Loucy (cell line): ENCODE measurements at regions not wholly inside any gene's neighbourhood (a gene's known extent, or its start where the extent isn't known, plus 50 kb on each side); places are given as distances from the start of the nearest gene placed in this dataset.

ENCODE experiments used
- H2AFZ ChIP-seq: fragments of 200-600 bp; sonication (generic); 2 replicates; pipeline ENCODE4 v1.6.0; 2016; ENCODE audit warnings: antibody characterized with exemption, mild to moderate bottlenecking, low read length, moderate library complexity
- H3F3A ChIP-seq: fragments of 200-600 bp; 2 replicates; pipeline ENCODE4 v1.6.0; 2016; ENCODE audit warnings: antibody characterized with exemption, low read depth, mild to moderate bottlenecking
- H3K27me3 ChIP-seq: fragments of 200-600 bp; sonication (generic); 2 replicates; pipeline ENCODE4 v1.6.1; 2014; ENCODE audit warnings: low read length, mild to moderate bottlenecking; ENCODE audit not compliant: insufficient read depth, poor library complexity, severe bottlenecking
- H3K36me3 ChIP-seq: fragments of 200-600 bp; sonication (generic); 2 replicates; pipeline ENCODE4 v1.6.1; 2016; ENCODE audit warnings: low read length; ENCODE audit not compliant: insufficient read depth
- H3K4me1 ChIP-seq: fragments of 200-600 bp; sonication (generic); 2 replicates; pipeline ENCODE4 v1.5.1; 2014; ENCODE audit warnings: low read length, mild to moderate bottlenecking; ENCODE audit not compliant: insufficient read depth, poor library complexity, severe bottlenecking
- H3K4me2 ChIP-seq: fragments of 200-600 bp; sonication (generic); 2 replicates; pipeline ENCODE4 v1.6.0; 2014; ENCODE audit warnings: antibody characterized with exemption, low read length, low read depth, mild to moderate bottlenecking; ENCODE audit not compliant: poor library complexity, severe bottlenecking
- H3K4me3 ChIP-seq: fragments of 200-600 bp; sonication (generic); 2 replicates; pipeline ENCODE4 v1.5.1; 2014; ENCODE audit warnings: low read length, mild to moderate bottlenecking, mixed read lengths; ENCODE audit not compliant: poor library complexity, severe bottlenecking
- H3K79me2 ChIP-seq: fragments of 200-600 bp; sonication (generic); 2 replicates; pipeline ENCODE4 v1.6.1; 2014; ENCODE audit warnings: low read length; ENCODE audit not compliant: insufficient read depth
- H3K9ac ChIP-seq: fragments of 200-600 bp; sonication (generic); 2 replicates; pipeline ENCODE4 v1.6.0; 2014; ENCODE audit warnings: mild to moderate bottlenecking, low read depth, low read length, moderate library complexity; ENCODE audit not compliant: poor library complexity, severe bottlenecking
- H3K9me2 ChIP-seq: fragments of 200-600 bp; sonication (generic); replicated peaks from 2 replicates; pipeline ENCODE4 v1.6.1; 2016; ENCODE audit warnings: low read depth, low read length, mixed read lengths
- H3K9me3 ChIP-seq: fragments of 200-600 bp; sonication (generic); 2 replicates; pipeline ENCODE4 v1.6.1; 2014; ENCODE audit warnings: mild to moderate bottlenecking, antibody characterized with exemption, low read length, low read depth; ENCODE audit not compliant: insufficient read depth
- H4K20me1 ChIP-seq: fragments of 200-600 bp; sonication (generic); 2 replicates; pipeline ENCODE4 v1.6.0; 2014; ENCODE audit warnings: antibody characterized with exemption, low read length, mild to moderate bottlenecking; ENCODE audit not compliant: insufficient read depth, poor library complexity, severe bottlenecking
- CTCF ChIP-seq: fragments of 200-600 bp; sonication (generic); conservative IDR thresholded peaks from 2 replicates; pipeline ENCODE4 v1.5.1; 2014; ENCODE audit warnings: mild to moderate bottlenecking, antibody characterized with exemption, low read length
- EZH2phosphoT487 ChIP-seq: fragments of 200-600 bp; IDR thresholded peaks from 2 replicates; pipeline ENCODE4 v1.6.1; 2018; ENCODE audit warnings: antibody characterized with exemption, mild to moderate bottlenecking, moderate library complexity, borderline replicate concordance

- Histone ChIP-seq H3K9me2 (no peaks in the 10 kb centered on the region), H3K9me3 (no peaks in the 10 kb centered on the region), H3F3A (no peaks in the 10 kb centered on the region), H3K27me3 (no peaks in the 10 kb centered on the region), H3K4me2 (no peak overlapping the region), H3K36me3 (no peaks in the 10 kb centered on the region), H2AFZ (no peak overlapping the region), H3K79me2 (no peaks in the 10 kb centered on the region), H4K20me1 (no peaks in the 10 kb centered on the region), H3K9ac (no peak overlapping the region), H3K4me1 (no peaks in the 10 kb centered on the region), H3K4me3 (no peak overlapping the region)
- TF ChIP-seq EZH2phosphoT487 (no peak), CTCF (no peak)
Measured at GRCh38 chr4:169861593-169861992, 103.8 kb upstream of the HPF1 start.

GRCh38 chr4:169859366-169860216 lies 101.8 kb upstream of the HPF1 start:
- no peaks in the 10 kb centered on the region for H3K27me3 ChIP-seq
- no peaks in the 10 kb centered on the region for H3K9me3 ChIP-seq
- H3K36me3 ChIP-seq, result no peaks in the 10 kb centered on the region
- H3K4me1 ChIP-seq, result no peaks in the 10 kb centered on the region
- no peak overlapping the region for H3K4me3 ChIP-seq
- H2AFZ ChIP-seq, result no peak overlapping the region
- H3K9me2 ChIP-seq, result no peaks in the 10 kb centered on the region
- H4K20me1 ChIP-seq, result no peaks in the 10 kb centered on the region
- H3F3A ChIP-seq, result no peaks in the 10 kb centered on the region
- TF ChIP-seq EZH2phosphoT487 (no peak), CTCF (no peak)
- H3K4me2 ChIP-seq, result no peak overlapping the region
- H3K9ac ChIP-seq, result no peak overlapping the region
- no peaks in the 10 kb centered on the region for H3K79me2 ChIP-seq

- Histone ChIP-seq H4K20me1 (no peaks in the 10 kb centered on the region), H3K27me3 (no peaks in the 10 kb centered on the region), H3K4me3 (no peak overlapping the region), H3K9me2 (no peaks in the 10 kb centered on the region), H3K79me2 (no peaks in the 10 kb centered on the region), H3K4me2 (no peak overlapping the region), H2AFZ (no peak overlapping the region), H3F3A (no peaks in the 10 kb centered on the region), H3K9ac (no peak overlapping the region), H3K9me3 (no peaks in the 10 kb centered on the region), H3K4me1 (no peaks in the 10 kb centered on the region), H3K36me3 (no peaks in the 10 kb centered on the region)
- no peak for TF ChIP-seq EZH2phosphoT487
Measured at GRCh38 chr4:169854090-169854489, 96.3 kb upstream of the HPF1 start.

GRCh38 chr4:169852481-169852880 lies 94.7 kb upstream of the HPF1 start:
- TF ChIP-seq CTCF (no peak), EZH2phosphoT487 (no peak)
- H4K20me1 ChIP-seq, result no peaks in the 10 kb centered on the region
- no peaks in the 10 kb centered on the region for H3K9me2 ChIP-seq
- H3K9me3 ChIP-seq, result no peaks in the 10 kb centered on the region
- H2AFZ ChIP-seq, result no peak overlapping the region
- H3K4me1 ChIP-seq, result no peaks in the 10 kb centered on the region
- H3K4me2 ChIP-seq, result no peak overlapping the region
- H3K27me3 ChIP-seq, result no peaks in the 10 kb centered on the region
- H3K4me3 ChIP-seq, result no peak overlapping the region
- no peaks in the 10 kb centered on the region for H3K36me3 ChIP-seq
- H3K79me2 ChIP-seq, result no peaks in the 10 kb centered on the region
- H3K9ac ChIP-seq, result no peak overlapping the region
- no peaks in the 10 kb centered on the region for H3F3A ChIP-seq
